GM12878 (cell line): ENCODE measurements at regions not wholly inside any gene's neighbourhood (a gene's known extent, or its start where the extent isn't known, plus 50 kb on each side); places are given as distances from the start of the nearest gene placed in this dataset.

ENCODE experiments used
- EGR1 ChIP-seq, 2 experiments: IDR thresholded peaks; 1 replicate in 1 of 2; 2 replicates in 1 of 2; pipeline ENCODE4 v1.6.1; 2011 to 2012; ENCODE audit warnings: low read depth in 2 of 2, low read length in 2 of 2, borderline replicate concordance in 1 of 2, mild to moderate bottlenecking in 1 of 2, moderate library complexity in 1 of 2
- HDAC2 ChIP-seq: fragments of 200-600 bp; sonication (generic); IDR thresholded peaks from 2 replicates; pipeline ENCODE4 v1.6.1; 2017
- LARP7 ChIP-seq: fragments of 450-650 bp; IDR thresholded peaks from 2 replicates; pipeline ENCODE4 v1.6.1; 2017; ENCODE audit warnings: mild to moderate bottlenecking
- MTA3 ChIP-seq: IDR thresholded peaks from 2 replicates; pipeline ENCODE4 v1.6.1; 2012; ENCODE audit warnings: low read length, inconsistent platforms, borderline replicate concordance
- MYC ChIP-seq: IDR thresholded peaks from 2 replicates; pipeline ENCODE4 v1.6.1; 2011; ENCODE audit warnings: mild to moderate bottlenecking, low read length, moderate library complexity, inconsistent platforms; ENCODE audit not compliant: insufficient read depth, insufficient replicate concordance, insufficient read length, severe bottlenecking
- NFIC ChIP-seq: IDR thresholded peaks from 2 replicates; pipeline ENCODE4 v1.6.1; 2012; ENCODE audit warnings: low read depth, mild to moderate bottlenecking, inconsistent platforms, low read length, moderate library complexity
- NFYA ChIP-seq: IDR thresholded peaks from 2 replicates; pipeline ENCODE4 v1.6.1; 2011; ENCODE audit warnings: low read depth, mild to moderate bottlenecking, low read length, improper control_type of control experiment, borderline replicate concordance
- ZNF274 ChIP-seq: IDR thresholded peaks from one replicate; pipeline ENCODE4 v1.8.0; 2011; ENCODE audit not compliant: insufficient read length, insufficient read depth
- TF ChIP-seq, protein P1 (sequence below), 3 experiments: IDR thresholded peaks in 2 of 3; conservative IDR thresholded peaks in 1 of 3; 2 replicates each; pipeline ENCODE4 v1.5.1; 2011; ENCODE audit warnings: low read depth in 3 of 3, low read length in 3 of 3, mild to moderate bottlenecking in 3 of 3, control low read depth in 2 of 3, moderate library complexity in 2 of 3, inconsistent platforms in 1 of 3, mixed read lengths in 1 of 3; ENCODE audit not compliant: control insufficient read depth in 2 of 3, insufficient read depth in 1 of 3; ENCODE audit errors: extremely low read depth in 1 of 3
- TF ChIP-seq, protein P2 (sequence below): IDR thresholded peaks from 2 replicates; pipeline ENCODE4 v1.6.1; 2012; ENCODE audit warnings: low read depth, low read length, improper control_type of control experiment
- TF ChIP-seq, protein P3 (sequence below): fragments of 450-650 bp; formaldehyde crosslinking; IDR thresholded peaks from 2 replicates; pipeline ENCODE4 v1.5.0; 2022; ENCODE audit warnings: mild to moderate bottlenecking, missing genetic modification characterization
- TF ChIP-seq, protein P4 (sequence below): fragments of 450-650 bp; IDR thresholded peaks from 2 replicates; pipeline ENCODE4 v1.6.1; 2017; ENCODE audit warnings: borderline replicate concordance

DNA sequence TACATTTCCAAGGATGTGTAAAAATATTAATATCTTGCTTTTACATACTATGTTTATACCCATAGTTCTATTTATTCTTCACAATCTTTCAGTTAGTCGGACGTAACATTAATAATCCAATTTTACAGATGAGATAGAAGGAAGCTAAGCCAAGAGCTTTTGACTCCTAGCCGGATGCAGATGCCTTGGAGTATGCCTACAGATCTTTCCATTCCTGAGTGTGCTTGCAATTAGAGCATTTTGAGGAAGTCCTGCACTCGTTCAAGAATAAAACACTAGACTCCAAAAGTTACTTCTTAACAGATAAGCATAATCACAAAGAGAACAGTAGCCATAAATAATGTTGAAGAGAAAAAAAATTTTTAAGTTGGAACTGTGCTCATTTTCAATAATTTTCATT lies 337.6 kb upstream of the CLEC14A start:
- TF ChIP-seq, protein P1, sequence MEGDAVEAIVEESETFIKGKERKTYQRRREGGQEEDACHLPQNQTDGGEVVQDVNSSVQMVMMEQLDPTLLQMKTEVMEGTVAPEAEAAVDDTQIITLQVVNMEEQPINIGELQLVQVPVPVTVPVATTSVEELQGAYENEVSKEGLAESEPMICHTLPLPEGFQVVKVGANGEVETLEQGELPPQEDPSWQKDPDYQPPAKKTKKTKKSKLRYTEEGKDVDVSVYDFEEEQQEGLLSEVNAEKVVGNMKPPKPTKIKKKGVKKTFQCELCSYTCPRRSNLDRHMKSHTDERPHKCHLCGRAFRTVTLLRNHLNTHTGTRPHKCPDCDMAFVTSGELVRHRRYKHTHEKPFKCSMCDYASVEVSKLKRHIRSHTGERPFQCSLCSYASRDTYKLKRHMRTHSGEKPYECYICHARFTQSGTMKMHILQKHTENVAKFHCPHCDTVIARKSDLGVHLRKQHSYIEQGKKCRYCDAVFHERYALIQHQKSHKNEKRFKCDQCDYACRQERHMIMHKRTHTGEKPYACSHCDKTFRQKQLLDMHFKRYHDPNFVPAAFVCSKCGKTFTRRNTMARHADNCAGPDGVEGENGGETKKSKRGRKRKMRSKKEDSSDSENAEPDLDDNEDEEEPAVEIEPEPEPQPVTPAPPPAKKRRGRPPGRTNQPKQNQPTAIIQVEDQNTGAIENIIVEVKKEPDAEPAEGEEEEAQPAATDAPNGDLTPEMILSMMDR (IDR thresholded peaks at IDR 0.05 in 2 of 3, conservative IDR thresholded peaks at IDR 0.05 in 1 of 3; ENCODE audit: control insufficient read depth in 2 of 3, extremely low read depth in 1 of 3, insufficient read depth in 1 of 3, low read depth in 3 of 3, low read length in 3 of 3), result no peak
- TF ChIP-seq, protein P2, sequence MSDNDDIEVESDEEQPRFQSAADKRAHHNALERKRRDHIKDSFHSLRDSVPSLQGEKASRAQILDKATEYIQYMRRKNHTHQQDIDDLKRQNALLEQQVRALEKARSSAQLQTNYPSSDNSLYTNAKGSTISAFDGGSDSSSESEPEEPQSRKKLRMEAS, result no peak
- TF ChIP-seq EGR1 (IDR thresholded peaks at IDR 0.05; ENCODE audit: borderline replicate concordance in 1 of 2, low read depth in 2 of 2, low read length in 2 of 2), result no peak
- no peak for TF ChIP-seq MTA3
- TF ChIP-seq LARP7, result no peak
- TF ChIP-seq, protein P3, sequence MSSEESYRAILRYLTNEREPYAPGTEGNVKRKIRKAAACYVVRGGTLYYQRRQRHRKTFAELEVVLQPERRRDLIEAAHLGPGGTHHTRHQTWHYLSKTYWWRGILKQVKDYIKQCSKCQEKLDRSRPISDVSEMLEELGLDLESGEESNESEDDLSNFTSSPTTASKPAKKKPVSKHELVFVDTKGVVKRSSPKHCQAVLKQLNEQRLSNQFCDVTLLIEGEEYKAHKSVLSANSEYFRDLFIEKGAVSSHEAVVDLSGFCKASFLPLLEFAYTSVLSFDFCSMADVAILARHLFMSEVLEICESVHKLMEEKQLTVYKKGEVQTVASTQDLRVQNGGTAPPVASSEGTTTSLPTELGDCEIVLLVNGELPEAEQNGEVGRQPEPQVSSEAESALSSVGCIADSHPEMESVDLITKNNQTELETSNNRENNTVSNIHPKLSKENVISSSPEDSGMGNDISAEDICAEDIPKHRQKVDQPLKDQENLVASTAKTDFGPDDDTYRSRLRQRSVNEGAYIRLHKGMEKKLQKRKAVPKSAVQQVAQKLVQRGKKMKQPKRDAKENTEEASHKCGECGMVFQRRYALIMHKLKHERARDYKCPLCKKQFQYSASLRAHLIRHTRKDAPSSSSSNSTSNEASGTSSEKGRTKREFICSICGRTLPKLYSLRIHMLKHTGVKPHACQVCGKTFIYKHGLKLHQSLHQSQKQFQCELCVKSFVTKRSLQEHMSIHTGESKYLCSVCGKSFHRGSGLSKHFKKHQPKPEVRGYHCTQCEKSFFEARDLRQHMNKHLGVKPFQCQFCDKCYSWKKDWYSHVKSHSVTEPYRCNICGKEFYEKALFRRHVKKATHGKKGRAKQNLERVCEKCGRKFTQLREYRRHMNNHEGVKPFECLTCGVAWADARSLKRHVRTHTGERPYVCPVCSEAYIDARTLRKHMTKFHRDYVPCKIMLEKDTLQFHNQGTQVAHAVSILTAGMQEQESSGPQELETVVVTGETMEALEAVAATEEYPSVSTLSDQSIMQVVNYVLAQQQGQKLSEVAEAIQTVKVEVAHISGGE (CRISPR knock-in tag), result no peak
- no peak for TF ChIP-seq NFIC
- TF ChIP-seq ZNF274, result no peak
- TF ChIP-seq HDAC2, result no peak
- TF ChIP-seq, protein P4, sequence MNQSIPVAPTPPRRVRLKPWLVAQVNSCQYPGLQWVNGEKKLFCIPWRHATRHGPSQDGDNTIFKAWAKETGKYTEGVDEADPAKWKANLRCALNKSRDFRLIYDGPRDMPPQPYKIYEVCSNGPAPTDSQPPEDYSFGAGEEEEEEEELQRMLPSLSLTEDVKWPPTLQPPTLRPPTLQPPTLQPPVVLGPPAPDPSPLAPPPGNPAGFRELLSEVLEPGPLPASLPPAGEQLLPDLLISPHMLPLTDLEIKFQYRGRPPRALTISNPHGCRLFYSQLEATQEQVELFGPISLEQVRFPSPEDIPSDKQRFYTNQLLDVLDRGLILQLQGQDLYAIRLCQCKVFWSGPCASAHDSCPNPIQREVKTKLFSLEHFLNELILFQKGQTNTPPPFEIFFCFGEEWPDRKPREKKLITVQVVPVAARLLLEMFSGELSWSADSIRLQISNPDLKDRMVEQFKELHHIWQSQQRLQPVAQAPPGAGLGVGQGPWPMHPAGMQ, result no peak
- no peak for TF ChIP-seq MYC
- no peak for TF ChIP-seq NFYA
